ENCODE measurements at regions not wholly inside any gene's neighbourhood (a gene's known extent, or its start where the extent isn't known, plus 50 kb on each side); places are given as distances from the start of the nearest gene placed in this dataset.

GRCh38 chr6:40973304-40973703, 65.7 kb downstream of the UNC5CL start:
- DNase-seq, result no peak
- Histone ChIP-seq H3K36me3 (no peaks in the 10 kb centered on the region), H3K4me3 (no peak overlapping the region), H3K27ac (no peak overlapping the region), H3K4me1 (no peaks in the 10 kb centered on the region), H3K27me3 (no peaks in the 10 kb centered on the region), H3K9me3 (no peaks in the 10 kb centered on the region)
- no peak for ATAC-seq
- intact Hi-C loops (cut with DNase I), result no loop called here
- 83% methylated on average over 4 of the region's 4 CpGs for WGBS (ENCODE audit: insufficient coverage, low coverage, low lambda C conversion rate, missing lambda C conversion rate)
- TF ChIP-seq CTCF (IDR thresholded peaks at IDR 0.05) (no peak), POLR2A (IDR thresholded peaks at IDR 0.05) (no peak)

GRCh38 chr6:40972814-40973213, 66.2 kb downstream of the UNC5CL start:
- Histone ChIP-seq H3K36me3 (no peaks in the 10 kb centered on the region), H3K27me3 (no peaks in the 10 kb centered on the region), H3K4me1 (no peaks in the 10 kb centered on the region), H3K27ac (no peak overlapping the region), H3K4me3 (no peak overlapping the region), H3K9me3 (no peaks in the 10 kb centered on the region)
- intact Hi-C loops (cut with DNase I), result no loop called here
- ATAC-seq, result no peak
- DNase-seq, result no peak
- 12% methylated on average over 3 of the region's 3 CpGs for WGBS (ENCODE audit: insufficient coverage, low coverage, low lambda C conversion rate, missing lambda C conversion rate)
- TF ChIP-seq POLR2A (IDR thresholded peaks at IDR 0.05) (no peak), CTCF (IDR thresholded peaks at IDR 0.05) (no peak)

GRCh38 chr6:40972190-40972589, 66.8 kb downstream of the UNC5CL start:
- TF ChIP-seq CTCF (IDR thresholded peaks at IDR 0.05), result no peak
- Histone ChIP-seq H3K4me3 (no peak overlapping the region), H3K9me3 (no peaks in the 10 kb centered on the region), H3K27ac (no peak overlapping the region), H3K4me1 (no peaks in the 10 kb centered on the region), H3K27me3 (no peaks in the 10 kb centered on the region), H3K36me3 (no peaks in the 10 kb centered on the region)
- 80% methylated on average over 3 of the region's 3 CpGs for WGBS (ENCODE audit: insufficient coverage, low coverage, low lambda C conversion rate, missing lambda C conversion rate)
- intact Hi-C loops (cut with DNase I), result no loop called here
- DNase-seq, result no peak
- no peak for ATAC-seq

- H3K27ac ChIP-seq, result no peak overlapping the region
- intact Hi-C loops (cut with DNase I), result no loop called here
- DNase-seq, result no peak
- H3K36me3 ChIP-seq, result no peaks in the 10 kb centered on the region
- H3K4me3 ChIP-seq, result no peak overlapping the region
- no peak for ATAC-seq
- no peak for TF ChIP-seq CTCF (IDR thresholded peaks at IDR 0.05)
- no peak for TF ChIP-seq POLR2A (IDR thresholded peaks at IDR 0.05)
- no peaks in the 10 kb centered on the region for H3K4me1 ChIP-seq
- no peaks in the 10 kb centered on the region for H3K27me3 ChIP-seq
- no peaks in the 10 kb centered on the region for H3K9me3 ChIP-seq
Observed at GRCh38 chr6:40968620-40969164, 70.3 kb downstream of the UNC5CL start.

- no peak for ATAC-seq
Observed at GRCh38 chr6:40966860-40967259, 72.2 kb downstream of the UNC5CL start.

More at GRCh38 chr6:40966860-40967259, 72.2 kb downstream of the UNC5CL start:
- 100% methylated on average over 1 of the region's 4 CpGs for WGBS (ENCODE audit: insufficient coverage, low coverage, low lambda C conversion rate, missing lambda C conversion rate)
- H3K27me3 ChIP-seq, result no peaks in the 10 kb centered on the region
- no peak for DNase-seq
- H3K4me3 ChIP-seq, result no peak overlapping the region
- H3K27ac ChIP-seq, result no peak overlapping the region
- TF ChIP-seq POLR2A (IDR thresholded peaks at IDR 0.05) (no peak), CTCF (IDR thresholded peaks at IDR 0.05) (no peak)
- H3K36me3 ChIP-seq, result no peaks in the 10 kb centered on the region
- intact Hi-C loops (cut with DNase I), result no loop called here
- H3K4me1 ChIP-seq, result no peaks in the 10 kb centered on the region
- no peaks in the 10 kb centered on the region for H3K9me3 ChIP-seq

Data from right lobe of liver (tissue), 6 donors.